Fibroblast of the aortic adventitia (primary cell): ENCODE measurements at regions not wholly inside any gene's neighbourhood (a gene's known extent, or its start where the extent isn't known, plus 50 kb on each side); places are given as distances from the start of the nearest gene placed in this dataset.
A peak's percentile ranks its signal among the peaks of the same experiment; 100 is the strongest.

Experiments
- DNase-seq: peaks from one replicate; pipeline ENCODE4 v3.0.0-alpha.2; 2010; ENCODE audit warnings: low read depth
- H3K4me3 ChIP-seq: 2 replicates; pipeline ENCODE4 v1.5.1; 2011; ENCODE audit warnings: low read depth, mild to moderate bottlenecking, control low read depth, low read length, moderate library complexity
- CTCF ChIP-seq: IDR thresholded peaks from 2 replicates; pipeline ENCODE4 v1.5.1; 2011; ENCODE audit warnings: mild to moderate bottlenecking, low read length, control low read depth, inconsistent platforms; ENCODE audit not compliant: insufficient read depth

DNA sequence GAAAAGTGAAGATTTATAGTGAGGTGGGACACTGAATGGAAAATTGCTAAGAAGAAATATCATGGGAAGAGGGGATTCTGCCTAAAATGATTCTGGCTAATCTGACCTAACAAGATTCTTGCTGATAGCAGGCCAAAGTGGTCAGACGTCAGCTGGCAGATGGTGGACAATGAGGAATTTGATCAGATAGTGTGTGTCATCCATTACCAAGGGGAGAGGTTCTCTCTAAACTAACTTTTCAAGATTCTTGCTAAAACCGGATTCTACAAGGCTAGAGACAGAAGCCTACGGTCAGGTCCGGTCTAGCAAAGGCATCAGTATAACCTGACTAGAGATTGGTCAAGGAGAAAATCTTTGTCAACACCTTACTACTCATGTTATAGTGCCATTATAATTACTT lies 306.0 kb downstream of the ZNF608 start:
- no peak overlapping the region for H3K4me3 ChIP-seq
- no peak for TF ChIP-seq CTCF
- DNase-seq = no peak

DNA sequence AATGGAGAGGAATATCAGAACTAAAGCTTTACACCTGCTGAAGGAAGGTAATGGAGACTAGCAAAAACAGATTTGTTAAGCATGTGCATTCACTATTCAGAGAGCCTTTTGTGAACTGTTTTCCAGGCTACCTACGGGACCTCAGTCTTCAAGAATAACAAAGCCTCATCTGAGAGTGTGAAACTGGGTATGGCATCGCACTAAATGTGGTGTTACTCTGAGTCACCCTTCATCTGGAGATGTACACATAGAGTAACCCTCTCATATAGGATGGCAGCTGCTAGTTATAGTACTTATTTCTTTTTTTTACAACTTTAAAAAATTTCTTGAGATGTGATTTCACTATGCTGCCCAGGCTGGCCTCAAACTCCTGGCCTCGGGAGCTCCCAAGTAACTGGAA lies 306.8 kb downstream of the ZNF608 start:
- H3K4me3 ChIP-seq = no peak overlapping the region
- TF ChIP-seq CTCF = no peak
- no peak for DNase-seq

- no peak overlapping the region for H3K4me3 ChIP-seq
Observed at GRCh38 chr5:124438903-124439281, 307.5 kb downstream of the ZNF608 start.

GRCh38 chr5:124438026-124438902 lies 308.2 kb downstream of the ZNF608 start:
- TF ChIP-seq CTCF = no peak
- H3K4me3 ChIP-seq = no peak overlapping the region
- DNase-seq = no peak

More at GRCh38 chr5:124438903-124439281, 307.5 kb downstream of the ZNF608 start:
- no peak for DNase-seq
- no peak for TF ChIP-seq CTCF

DNA sequence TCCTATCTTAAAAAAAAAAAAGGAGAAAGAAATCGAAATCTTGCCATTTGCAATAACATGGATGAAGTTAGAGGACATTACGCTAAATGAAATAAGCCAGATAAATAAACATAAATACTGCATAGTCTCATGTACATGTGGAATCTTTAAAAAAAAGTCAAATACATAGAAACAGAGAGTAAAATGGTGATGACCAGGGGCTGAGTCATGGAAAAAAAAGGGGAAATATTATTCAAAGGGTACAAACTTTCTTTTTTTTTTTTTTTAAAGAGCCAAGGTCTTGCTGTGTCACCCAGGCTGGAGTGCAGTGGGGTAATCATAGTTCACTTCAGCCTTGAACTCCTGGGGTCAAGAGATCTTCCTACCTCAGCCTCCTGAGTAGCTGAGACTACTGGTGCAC lies 310.1 kb downstream of the ZNF608 start:
- H3K4me3 ChIP-seq = no peak overlapping the region
- DNase-seq = peak; percentile 8
- TF ChIP-seq CTCF = no peak

DNA sequence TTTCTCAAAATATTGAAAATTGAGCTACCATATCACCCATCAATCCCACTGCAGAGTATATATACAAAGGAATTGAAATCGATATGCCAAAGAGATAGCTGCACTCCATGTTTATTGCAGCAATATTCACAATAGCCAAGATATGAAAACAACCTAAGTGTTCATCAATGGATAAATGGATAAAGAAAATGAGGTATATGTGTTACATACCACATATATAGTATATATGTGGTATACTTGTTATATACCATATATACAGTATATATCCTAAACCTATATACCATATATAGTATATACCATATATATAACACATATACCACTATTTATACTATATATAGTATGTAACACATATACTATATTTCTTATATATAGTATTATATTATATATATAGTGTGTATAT lies 313.3 kb downstream of the ZNF608 start:
- H3K4me3 ChIP-seq = no peak overlapping the region
- no peak for TF ChIP-seq CTCF
- DNase-seq = no peak
